ENCODE measurements at regions not wholly inside any gene's neighbourhood (a gene's known extent, or its start where the extent isn't known, plus 50 kb on each side); places are given as distances from the start of the nearest gene placed in this dataset.

DNA sequence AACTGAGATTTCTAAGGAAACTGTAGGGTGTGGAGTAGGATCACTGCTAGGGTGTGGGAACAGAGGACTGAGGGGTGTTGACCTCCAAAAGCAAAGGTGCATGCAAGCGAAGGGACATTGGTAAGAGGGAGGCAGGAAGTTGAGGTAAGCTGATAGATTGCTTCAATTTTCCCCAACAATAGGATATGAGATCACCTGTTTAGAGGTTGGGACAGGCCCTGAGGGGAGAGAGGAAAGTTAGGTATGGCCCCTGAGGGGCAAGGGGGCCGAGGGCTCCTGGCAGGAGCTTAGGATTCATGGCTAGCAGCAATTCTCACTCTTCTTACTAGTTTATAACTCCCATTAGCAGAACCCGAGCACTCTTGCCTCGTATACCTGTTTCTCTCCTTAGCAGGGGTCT lies 106.8 kb upstream of the RPS6KA2 start:
- DNase-seq (ENCODE audit: low read depth in 3 of 3, low spot score in 2 of 3) = no peak

DNA sequence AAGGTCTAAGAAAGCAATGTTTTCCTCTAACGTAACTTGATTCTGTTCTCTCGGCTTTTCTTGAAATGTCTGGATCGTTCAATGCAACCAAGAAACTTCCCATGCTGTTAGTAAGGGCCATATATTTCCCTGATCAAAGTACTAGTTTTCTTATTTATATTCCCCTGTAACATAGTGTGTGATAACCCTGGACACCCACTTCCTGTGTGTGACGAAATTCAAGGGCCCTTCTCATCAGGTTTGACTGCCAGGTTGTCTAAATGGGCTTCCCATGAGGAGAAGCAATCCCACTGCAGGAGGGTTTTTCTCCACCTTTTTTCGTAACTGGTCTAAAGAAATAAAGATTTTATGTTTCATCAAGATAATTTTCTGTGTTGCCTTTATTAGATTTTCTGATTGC lies 102.6 kb upstream of the RPS6KA2 start:
- DNase-seq (ENCODE audit: low read depth in 3 of 3, low spot score in 2 of 3) = no peak

- DNase-seq (ENCODE audit: low read depth in 3 of 3, low spot score in 2 of 3) = no peak
Measured at GRCh38 chr6:166728884-166729530, 102.0 kb upstream of the RPS6KA2 start.

DNA sequence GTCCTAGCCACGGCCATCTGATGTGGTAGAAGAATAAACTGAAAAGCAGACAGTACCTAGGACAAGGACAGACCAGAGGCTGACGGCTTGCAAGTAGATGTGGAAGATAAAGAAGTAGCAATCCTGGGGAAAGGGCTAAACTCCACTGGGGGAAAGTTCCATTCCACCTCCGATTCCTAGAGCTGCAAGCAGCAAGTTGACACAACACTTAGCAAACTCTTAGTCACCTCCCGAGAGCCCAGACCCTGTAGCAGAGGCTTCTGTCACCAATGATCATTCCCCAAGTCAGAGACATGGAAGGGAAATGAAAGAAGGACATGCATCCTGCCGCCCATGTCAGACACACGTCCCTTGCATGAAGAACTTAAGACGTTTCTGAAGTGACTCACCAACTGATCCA lies 99.2 kb upstream of the RPS6KA2 start:
- DNase-seq (ENCODE audit: low read depth in 3 of 3, low spot score in 2 of 3) = no peak

DNA sequence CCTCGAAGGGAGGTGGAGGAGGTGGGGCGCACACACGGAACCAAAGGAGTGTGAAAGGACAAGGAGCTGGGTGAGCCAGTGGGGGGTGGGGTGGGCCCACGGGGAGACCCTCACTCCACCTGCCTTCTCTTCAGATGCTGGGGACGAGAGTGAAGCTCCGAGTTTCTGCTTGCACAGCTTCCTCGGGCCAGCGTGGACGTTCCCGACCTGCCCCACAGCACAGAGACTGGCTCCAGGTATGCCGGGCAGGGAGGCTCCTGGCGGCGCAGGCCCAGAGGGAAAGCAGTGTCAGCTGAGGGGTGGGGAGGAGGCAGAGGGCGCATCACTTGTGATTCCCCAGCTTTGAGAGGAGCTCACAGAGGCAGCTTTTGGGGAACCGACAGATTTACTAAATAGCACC lies 98.5 kb upstream of the RPS6KA2 start:
- DNase-seq (ENCODE audit: low read depth in 3 of 3, low spot score in 2 of 3) = no peak

DNA sequence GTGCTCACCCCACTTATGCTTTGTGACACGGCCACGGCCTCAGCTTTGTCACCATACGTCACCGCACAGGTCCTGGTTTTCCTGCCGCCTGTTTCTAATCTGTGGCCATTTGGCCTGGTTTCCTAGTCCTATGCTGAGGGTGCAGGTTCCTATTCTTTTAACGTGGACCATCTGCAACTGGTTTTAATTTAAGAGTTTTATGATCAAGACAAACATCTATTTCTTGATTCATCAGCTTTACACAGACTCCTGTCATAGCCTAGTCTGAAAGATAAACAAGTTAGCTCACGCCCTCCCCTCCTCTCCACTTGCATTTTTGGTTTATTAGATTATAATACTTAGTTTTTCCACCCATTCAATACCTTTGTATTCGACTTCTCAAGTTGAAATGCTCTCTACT lies 97.5 kb upstream of the RPS6KA2 start:
- no peak for DNase-seq (ENCODE audit: low read depth in 3 of 3, low spot score in 2 of 3)

GRCh38 chr6:166722785-166723184 lies 95.7 kb upstream of the RPS6KA2 start:
- no peak for DNase-seq (ENCODE audit: low read depth in 3 of 3, low spot score in 2 of 3)

DNA sequence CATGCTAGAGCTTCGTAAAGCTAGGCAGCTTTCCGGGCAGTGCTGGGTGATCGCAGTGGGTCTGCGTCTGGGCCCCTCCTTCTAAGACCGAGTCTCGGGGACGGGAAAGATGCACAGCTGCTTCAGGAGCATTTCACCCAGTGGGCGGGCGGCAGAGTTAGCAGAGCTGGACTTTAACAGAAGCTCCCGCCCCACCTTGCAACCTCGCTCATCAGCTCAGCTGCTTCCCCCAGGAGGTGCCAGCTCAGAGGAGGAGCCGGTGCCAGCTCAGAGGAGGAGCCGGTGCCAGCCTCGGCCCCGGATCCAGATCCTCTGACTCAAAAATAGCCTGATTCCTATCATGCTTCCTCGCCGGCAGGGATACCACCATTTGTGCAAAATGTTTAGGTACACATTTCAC lies 94.5 kb upstream of the RPS6KA2 start:
- DNase-seq (ENCODE audit: low read depth in 3 of 3, low spot score in 2 of 3) = no peak

DNA sequence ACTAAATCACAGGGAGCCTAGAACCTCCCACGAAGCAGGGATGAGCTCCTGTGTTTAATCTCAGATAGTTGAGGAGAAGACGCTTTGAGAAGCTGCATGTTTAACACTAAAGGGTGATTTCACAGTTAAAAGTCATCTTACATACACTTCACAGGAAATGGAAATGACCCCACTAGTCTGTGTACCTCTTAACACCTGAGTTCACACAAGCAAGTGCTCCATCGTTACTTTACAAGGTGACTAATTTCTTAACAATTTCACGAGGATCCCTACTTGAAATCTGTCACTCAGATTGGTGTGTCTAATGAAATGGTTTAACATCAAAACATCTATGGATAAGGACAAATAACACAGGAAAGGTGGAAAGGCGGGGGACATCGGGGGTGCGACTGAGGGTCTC lies 93.8 kb upstream of the RPS6KA2 start:
- DNase-seq (ENCODE audit: low read depth in 3 of 3, low spot score in 2 of 3) = no peak

DNA sequence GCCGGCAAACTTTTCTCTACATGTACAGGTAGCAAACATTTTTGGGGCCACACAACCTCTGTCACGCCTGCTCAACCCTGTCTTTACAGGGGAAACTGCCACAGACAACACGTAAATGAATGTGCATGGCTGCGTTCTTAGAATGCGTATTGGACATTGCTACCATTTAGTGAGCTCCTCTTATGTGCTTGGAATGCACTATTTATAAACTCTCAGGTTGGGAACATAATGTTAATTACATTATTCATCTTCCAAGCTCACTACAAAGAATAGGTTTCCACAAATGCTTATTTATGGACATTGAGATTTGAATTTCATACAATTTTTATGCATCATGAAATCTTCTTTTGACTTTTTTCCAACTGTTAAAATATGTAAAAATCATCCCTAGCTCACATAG lies 92.0 kb upstream of the RPS6KA2 start:
- DNase-seq (ENCODE audit: low read depth in 3 of 3, low spot score in 2 of 3) = no peak

DNA sequence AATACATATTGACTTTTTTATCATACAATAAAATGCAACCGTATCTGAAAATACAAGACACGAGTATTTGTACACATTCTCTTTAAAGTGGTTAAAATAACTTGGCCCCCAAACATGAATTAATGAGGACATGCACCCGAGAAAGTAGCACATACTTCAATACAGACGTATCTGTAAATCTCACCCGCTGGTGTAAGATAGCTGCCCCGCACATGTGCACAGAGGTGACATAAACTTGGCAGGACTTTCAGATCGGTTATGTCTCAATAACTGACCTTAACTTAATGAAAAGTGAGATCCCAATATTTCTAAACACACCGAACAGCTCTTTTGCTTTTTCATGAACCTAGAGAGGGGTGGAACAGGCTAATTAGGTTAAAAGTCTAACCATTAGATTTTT lies 91.5 kb upstream of the RPS6KA2 start:
- no peak for DNase-seq (ENCODE audit: low read depth in 3 of 3, low spot score in 2 of 3)

DNA sequence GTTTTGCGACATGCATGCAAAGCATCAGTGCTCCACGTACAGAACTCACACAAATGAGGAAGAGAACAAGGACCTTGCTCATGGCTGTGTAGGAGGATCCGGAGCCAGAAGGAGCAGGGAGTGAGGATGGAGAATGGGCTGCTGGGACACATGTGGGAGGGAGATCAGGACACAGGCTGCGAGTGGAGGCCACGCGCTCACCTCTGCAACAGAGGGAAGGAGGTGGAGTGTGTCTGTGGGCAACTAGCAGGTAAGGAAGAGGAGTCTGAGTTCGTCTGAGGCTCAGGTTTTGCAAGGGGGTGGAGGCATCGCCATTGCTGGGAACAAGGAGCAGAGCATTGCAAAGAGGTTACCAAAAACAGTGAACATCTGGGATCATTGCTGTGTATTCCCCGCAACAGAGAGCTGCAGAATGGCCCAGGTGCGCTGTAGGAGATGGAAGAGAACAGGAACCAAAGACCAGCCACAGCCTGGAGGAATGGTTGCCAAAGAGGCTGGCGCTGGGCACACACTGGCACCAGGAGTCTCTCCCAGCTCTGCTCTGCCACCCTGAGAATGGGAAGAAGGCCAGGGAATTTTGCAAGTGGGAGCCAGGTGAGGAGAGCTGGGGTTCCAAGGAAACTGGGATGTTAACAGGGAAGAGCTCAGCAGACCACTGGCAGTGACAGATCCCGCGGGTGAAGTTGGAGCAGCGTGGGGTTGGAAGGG lies 90.0 kb upstream of the RPS6KA2 start:
- DNase-seq (ENCODE audit: low read depth in 3 of 3, low spot score in 2 of 3) = no peak

GRCh38 chr6:166715992-166716391 lies 88.9 kb upstream of the RPS6KA2 start:
- DNase-seq (ENCODE audit: low read depth in 3 of 3, low spot score in 2 of 3) = peak in 1 of 3 donors; percentile 56

DNA sequence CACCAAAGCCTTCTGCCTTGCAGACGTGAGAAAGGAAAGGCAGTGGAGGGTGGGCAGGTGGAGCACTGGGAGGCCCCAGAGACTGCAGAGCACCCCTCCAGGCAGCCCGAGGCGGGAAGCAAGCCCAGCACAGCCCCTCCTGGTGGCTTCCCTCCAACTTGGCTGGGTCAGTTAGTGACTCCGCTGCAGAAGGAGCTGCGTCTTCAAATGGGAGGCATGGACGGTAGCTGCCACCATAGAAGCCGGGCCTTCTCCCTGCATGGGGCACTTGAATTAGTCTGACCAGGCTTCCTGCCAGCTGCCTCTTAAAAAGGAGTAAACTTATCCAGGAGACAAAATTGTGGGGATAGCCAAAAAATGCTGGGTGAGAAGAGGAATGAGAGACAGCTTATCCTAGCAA lies 88.0 kb upstream of the RPS6KA2 start:
- DNase-seq (ENCODE audit: low read depth in 3 of 3, low spot score in 2 of 3) = no peak

- no peak for DNase-seq (ENCODE audit: low read depth in 3 of 3, low spot score in 2 of 3)
Measured at GRCh38 chr6:166714581-166714980, 87.5 kb upstream of the RPS6KA2 start.

GRCh38 chr6:166714187-166714510 lies 87.1 kb upstream of the RPS6KA2 start:
- no peak for DNase-seq (ENCODE audit: low read depth in 3 of 3, low spot score in 2 of 3)

DNA sequence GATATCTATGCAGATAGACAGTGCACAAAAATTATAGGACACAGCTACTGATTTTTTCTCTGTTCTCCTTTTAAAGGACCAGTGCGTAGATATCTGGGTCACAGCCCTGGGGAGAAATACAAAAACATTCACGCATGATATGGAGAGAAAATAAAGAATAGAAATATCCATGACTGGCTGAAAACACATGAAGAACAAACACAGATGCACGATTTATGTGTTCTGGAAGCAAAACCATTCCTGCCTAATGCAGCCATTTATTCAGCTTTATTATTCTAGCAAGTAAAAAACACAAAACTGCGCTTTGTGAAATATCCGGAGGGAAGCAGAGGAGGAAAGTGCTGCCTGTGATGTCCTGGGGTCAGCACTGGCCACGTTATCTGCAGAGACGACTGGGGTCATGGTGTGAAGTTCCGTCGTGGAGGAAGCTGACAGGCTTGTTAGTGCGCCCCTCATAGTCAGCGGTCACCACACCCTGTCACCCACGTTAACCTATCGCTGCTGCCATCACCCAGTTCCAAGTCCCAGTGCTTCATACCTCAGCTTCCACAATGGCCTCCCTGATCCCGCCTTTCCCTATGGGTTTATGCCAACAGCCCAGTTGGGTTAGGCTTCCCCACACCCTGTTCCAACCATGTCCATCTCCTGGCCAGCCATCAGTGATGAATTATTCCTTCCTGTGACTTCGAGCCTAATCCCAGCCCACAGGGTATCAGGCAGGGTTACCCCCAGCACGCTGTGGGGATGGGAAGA lies 86.6 kb upstream of the RPS6KA2 start:
- DNase-seq (ENCODE audit: low read depth in 3 of 3, low spot score in 2 of 3) = no peak

DNA sequence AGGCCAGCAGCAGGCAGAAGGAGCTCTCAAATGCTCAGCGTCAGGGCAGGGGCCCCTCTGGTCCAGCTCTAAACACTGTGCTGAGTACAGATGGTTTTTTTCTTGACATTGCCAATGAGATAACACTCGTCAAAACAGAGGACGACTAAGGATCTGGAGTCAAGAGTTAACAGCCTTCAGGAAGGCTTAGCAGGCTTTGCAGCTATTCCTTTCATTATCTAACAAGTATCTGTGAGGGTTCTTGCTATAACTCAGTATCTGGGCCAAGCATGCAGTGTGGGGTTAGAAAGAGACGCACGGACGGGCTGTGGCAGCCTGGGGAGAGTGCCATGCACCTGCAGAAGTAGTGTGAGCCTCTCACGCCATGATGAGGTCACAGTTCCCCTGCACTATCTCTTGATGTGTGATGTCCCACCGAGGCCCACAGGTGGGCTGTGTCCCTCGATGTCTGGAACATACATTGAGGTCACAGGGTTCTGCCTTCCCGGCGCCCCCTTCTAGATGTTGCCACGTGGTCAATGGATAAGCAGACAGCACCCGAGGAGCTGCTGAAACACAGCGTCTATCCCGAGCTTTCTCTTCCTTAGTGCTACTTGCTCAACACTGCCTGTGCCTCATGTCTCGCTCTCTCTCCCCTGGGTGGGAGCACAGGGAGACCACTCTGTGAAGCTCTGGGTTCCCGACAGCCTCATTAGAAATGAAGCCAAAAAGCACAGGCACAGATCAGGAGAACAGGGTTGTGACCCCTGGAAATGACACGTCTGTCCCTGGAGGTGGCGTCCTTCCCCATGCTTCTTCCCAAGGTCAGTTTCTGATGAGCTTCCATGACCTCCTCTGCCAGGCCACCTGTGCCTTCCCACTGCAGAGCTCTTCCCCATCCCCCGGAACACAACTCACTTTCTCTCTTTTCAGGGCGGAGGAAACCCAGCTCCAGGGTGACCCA lies 85.5 kb upstream of the RPS6KA2 start:
- no peak for DNase-seq (ENCODE audit: low read depth in 3 of 3, low spot score in 2 of 3)

GRCh38 chr6:166710084-166710483 lies 83.0 kb upstream of the RPS6KA2 start:
- no peak for DNase-seq (ENCODE audit: low read depth in 3 of 3, low spot score in 2 of 3)

GRCh38 chr6:166708460-166708859 lies 81.4 kb upstream of the RPS6KA2 start:
- DNase-seq (ENCODE audit: low read depth in 3 of 3, low spot score in 2 of 3) = no peak

DNA sequence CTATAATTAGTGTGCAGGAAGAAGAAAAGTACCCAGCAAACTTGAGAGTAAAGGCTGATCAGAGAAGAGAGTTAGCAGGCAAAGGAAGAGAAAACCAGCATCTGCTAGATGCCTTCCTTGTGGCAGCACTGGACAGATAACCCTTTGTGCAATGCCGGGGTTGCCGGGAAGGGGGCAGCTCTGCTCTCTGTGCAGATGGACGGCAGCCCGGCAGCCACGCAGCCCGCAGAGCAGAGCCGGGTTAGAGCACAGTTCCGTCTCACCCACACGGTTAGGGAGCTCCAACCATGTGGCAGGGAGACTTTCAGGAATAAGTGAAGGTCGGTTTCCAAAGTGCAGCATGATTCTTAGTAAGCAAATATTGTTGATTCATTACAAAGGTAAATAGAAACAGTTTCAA lies 80.0 kb upstream of the RPS6KA2 start:
- no peak for DNase-seq (ENCODE audit: low read depth in 3 of 3, low spot score in 2 of 3)

Measured in right renal cortex interstitium (tissue), 3 donors.